ENCODE measurements at regions not wholly inside any gene's neighbourhood (a gene's known extent, or its start where the extent isn't known, plus 50 kb on each side); places are given as distances from the start of the nearest gene placed in this dataset.

GRCh38 chr4:110675426-110675825 is 52.5 kb upstream of the PITX2 start:
- Histone ChIP-seq H3K27ac (no peak overlapping the region), H3K9me3 (no peaks in the 10 kb centered on the region), H3K4me3 (no peak overlapping the region), H3K36me3 (no peaks in the 10 kb centered on the region), H3K4me1 (no peaks in the 10 kb centered on the region), H3K27me3 (no peaks in the 10 kb centered on the region)
- ATAC-seq: no peak
- TF ChIP-seq EP300 (IDR thresholded peaks at IDR 0.05) (no peak), CTCF (IDR thresholded peaks at IDR 0.05) (no peak), POLR2A (IDR thresholded peaks at IDR 0.05) (no peak), POLR2AphosphoS5 (IDR thresholded peaks at IDR 0.05) (no peak)

- H3K36me3 ChIP-seq: no peaks in the 10 kb centered on the region
- H3K4me1 ChIP-seq: no peaks in the 10 kb centered on the region
- TF ChIP-seq POLR2A (IDR thresholded peaks at IDR 0.05): no peak
- TF ChIP-seq POLR2AphosphoS5 (IDR thresholded peaks at IDR 0.05): no peak
- TF ChIP-seq CTCF (IDR thresholded peaks at IDR 0.05): no peak
- no peak for TF ChIP-seq EP300 (IDR thresholded peaks at IDR 0.05)
- no peaks in the 10 kb centered on the region for H3K9me3 ChIP-seq
- no peak overlapping the region for H3K27ac ChIP-seq
- ATAC-seq: no peak
- no peaks in the 10 kb centered on the region for H3K27me3 ChIP-seq
- H3K4me3 ChIP-seq: no peak overlapping the region
Observed at GRCh38 chr4:110676241-110676640, 53.4 kb upstream of the PITX2 start.

GRCh38 chr4:110678517-110679227 is 55.8 kb upstream of the PITX2 start:
- WGBS, 2 donors (ENCODE audit: low coverage in 1 of 2): 0 to 20% methylated on average over 1 of the region's 1 CpG
- Histone ChIP-seq H3K9me3 (no peaks in the 10 kb centered on the region), H3K36me3 (no peaks in the 10 kb centered on the region), H3K4me1 (no peaks in the 10 kb centered on the region), H3K27me3 (no peaks in the 10 kb centered on the region), H3K27ac (no peak overlapping the region), H3K4me3 (no peak overlapping the region)
- TF ChIP-seq CTCF (IDR thresholded peaks at IDR 0.05): no peak
- TF ChIP-seq EP300 (IDR thresholded peaks at IDR 0.05): no peak
- TF ChIP-seq POLR2AphosphoS5 (IDR thresholded peaks at IDR 0.05): no peak
- no peak for ATAC-seq

GRCh38 chr4:110680265-110680664 is 57.4 kb upstream of the PITX2 start:
- Histone ChIP-seq H3K27ac (no peak overlapping the region), H3K4me3 (no peak overlapping the region), H3K9me3 (no peaks in the 10 kb centered on the region), H3K27me3 (no peaks in the 10 kb centered on the region), H3K36me3 (no peaks in the 10 kb centered on the region), H3K4me1 (no peaks in the 10 kb centered on the region)
- 72 to 96% methylated on average over 4 of the region's 4 CpGs for WGBS, 2 donors (ENCODE audit: low coverage in 1 of 2)
- TF ChIP-seq POLR2AphosphoS5 (IDR thresholded peaks at IDR 0.05): no peak
- no peak for ATAC-seq

- no peak for TF ChIP-seq CTCF (IDR thresholded peaks at IDR 0.05)
- TF ChIP-seq EP300 (IDR thresholded peaks at IDR 0.05): no peak
- no peak for TF ChIP-seq POLR2A (IDR thresholded peaks at IDR 0.05)
- no peak for TF ChIP-seq POLR2AphosphoS5 (IDR thresholded peaks at IDR 0.05)
- Histone ChIP-seq H3K27ac (no peak overlapping the region), H3K36me3 (no peaks in the 10 kb centered on the region), H3K27me3 (no peaks in the 10 kb centered on the region), H3K9me3 (no peaks in the 10 kb centered on the region), H3K4me3 (no peak overlapping the region), H3K4me1 (no peaks in the 10 kb centered on the region)
- 93 to 100% methylated on average over 1 of the region's 1 CpG for WGBS, 2 donors (ENCODE audit: low coverage in 1 of 2)
- ATAC-seq: no peak
Observed at GRCh38 chr4:110681381-110681780, 58.5 kb upstream of the PITX2 start.
